OCI-LY1 (cell line): ENCODE measurements at regions not wholly inside any gene's neighbourhood (a gene's known extent, or its start where the extent isn't known, plus 50 kb on each side); places are given as distances from the start of the nearest gene placed in this dataset.

ENCODE experiments used
- H2AFZ ChIP-seq: fragments of 200-600 bp; sonication (generic), shearing (Covaris generic); 2 replicates; pipeline ENCODE4 v1.6.0; 2014; ENCODE audit warnings: antibody characterized with exemption, mild to moderate bottlenecking, low read length
- H3F3A ChIP-seq: fragments of 200-600 bp; sonication (generic), shearing (Covaris generic); 2 replicates; pipeline ENCODE4 v1.6.0; 2014; ENCODE audit warnings: mild to moderate bottlenecking, antibody characterized with exemption, low read length, moderate library complexity; ENCODE audit not compliant: insufficient read depth
- H3K27ac ChIP-seq: fragments of 200-600 bp; sonication (generic); 2 replicates; pipeline ENCODE4 v1.5.1; 2014; ENCODE audit warnings: low read length, mixed run types, mild to moderate bottlenecking, low read depth; ENCODE audit not compliant: poor library complexity, severe bottlenecking
- H3K27me3 ChIP-seq: fragments of 200-600 bp; sonication (generic); 2 replicates; pipeline ENCODE4 v1.6.0; 2014; ENCODE audit warnings: antibody characterized with exemption, mild to moderate bottlenecking, low read length, moderate library complexity; ENCODE audit not compliant: insufficient read depth
- H3K36me3 ChIP-seq: fragments of 200-600 bp; sonication (generic); 2 replicates; pipeline ENCODE4 v1.6.1; 2014; ENCODE audit warnings: mild to moderate bottlenecking, antibody characterized with exemption, low read length, moderate library complexity, mixed read lengths; ENCODE audit not compliant: insufficient read depth
- H3K4me1 ChIP-seq: fragments of 200-600 bp; sonication (generic); 2 replicates; pipeline ENCODE4 v1.5.1; 2014; ENCODE audit warnings: mild to moderate bottlenecking, low read length, moderate library complexity; ENCODE audit not compliant: insufficient read depth, severe bottlenecking
- H3K4me2 ChIP-seq: fragments of 200-600 bp; sonication (generic), shearing (Covaris generic); 2 replicates; pipeline ENCODE4 v1.6.1; 2014; ENCODE audit warnings: low read length
- H3K4me3 ChIP-seq: fragments of 200-600 bp; sonication (generic); 2 replicates; pipeline ENCODE4 v1.5.1; 2014; ENCODE audit warnings: low read length, low read depth, mild to moderate bottlenecking, mixed read lengths; ENCODE audit not compliant: poor library complexity, severe bottlenecking
- H3K79me2 ChIP-seq: fragments of 200-600 bp; shearing (Covaris generic); 2 replicates; pipeline ENCODE4 v1.6.1; 2016; ENCODE audit warnings: mixed run types, low read length, mixed read lengths; ENCODE audit not compliant: insufficient read depth
- H3K9ac ChIP-seq: fragments of 200-600 bp; sonication (generic), shearing (Covaris generic); 2 replicates; pipeline ENCODE4 v1.6.1; 2014; ENCODE audit warnings: mild to moderate bottlenecking, low read length, mixed read lengths
- H3K9me2 ChIP-seq: fragments of 200-600 bp; sonication (generic), shearing (Covaris generic); 2 replicates; pipeline ENCODE4 v1.6.1; 2014; ENCODE audit warnings: low read depth, mild to moderate bottlenecking, low read length, mixed read lengths
- H3K9me3 ChIP-seq: fragments of 200-600 bp; shearing (Covaris generic); 2 replicates; pipeline ENCODE4 v1.6.1; 2014; ENCODE audit warnings: low read length, mixed read lengths
- H4K20me1 ChIP-seq: fragments of 200-600 bp; sonication (generic), shearing (Covaris generic); 2 replicates; pipeline ENCODE4 v1.6.0; 2016; ENCODE audit warnings: mild to moderate bottlenecking, low read length; ENCODE audit not compliant: insufficient read depth
- CTCF ChIP-seq: fragments of 200-600 bp; sonication (generic), shearing (Covaris generic); IDR thresholded peaks from 2 replicates; pipeline ENCODE4 v1.5.1; 2017; ENCODE audit warnings: mild to moderate bottlenecking, antibody characterized with exemption, low read length, moderate library complexity, mixed read lengths
- EZH2 ChIP-seq: fragments of 200-600 bp; sonication (generic), shearing (Covaris generic); IDR thresholded peaks from 2 replicates; pipeline ENCODE4 v1.8.0; 2017; ENCODE audit warnings: borderline replicate concordance, mixed run types, mild to moderate bottlenecking, antibody characterized with exemption, low read length, moderate library complexity, mixed read lengths

- no peak overlapping the region for H3K4me3 ChIP-seq
- H2AFZ ChIP-seq: no peak overlapping the region
- no peak for TF ChIP-seq EZH2
- TF ChIP-seq CTCF: no peak
- no peak overlapping the region for H3K9ac ChIP-seq
- H3K27me3 ChIP-seq: no peaks in the 10 kb centered on the region
- no peaks in the 10 kb centered on the region for H4K20me1 ChIP-seq
- no peak overlapping the region for H3K4me2 ChIP-seq
- no peaks in the 10 kb centered on the region for H3K36me3 ChIP-seq
- peaks cover 9% of the 10 kb centered on the region; the same call in 1 of the 2 replicates for H3K9me3 ChIP-seq
- H3K9me2 ChIP-seq: no peaks in the 10 kb centered on the region
- H3K79me2 ChIP-seq: no peaks in the 10 kb centered on the region
- no peaks in the 10 kb centered on the region for H3K4me1 ChIP-seq
- H3F3A ChIP-seq: no peaks in the 10 kb centered on the region
- no peak overlapping the region for H3K27ac ChIP-seq
Measured at GRCh38 chr7:104264285-104264684, 56.5 kb upstream of the ORC5 start.

- no peak overlapping the region for H3K9ac ChIP-seq
Measured at GRCh38 chr7:104267701-104268368, 60.0 kb upstream of the ORC5 start.

GRCh38 chr7:104271948-104272347 is 56.5 kb upstream of the LHFPL3 start:
- Histone ChIP-seq H3K27me3 (no peaks in the 10 kb centered on the region), H3K27ac (no peak overlapping the region), H3K4me3 (no peak overlapping the region), H3K79me2 (no peaks in the 10 kb centered on the region), H4K20me1 (no peaks in the 10 kb centered on the region), H2AFZ (no peak overlapping the region), H3K4me2 (no peak overlapping the region), H3K36me3 (no peaks in the 10 kb centered on the region), H3K4me1 (no peaks in the 10 kb centered on the region), H3F3A (no peaks in the 10 kb centered on the region), H3K9ac (no peak overlapping the region), H3K9me3 (no peaks in the 10 kb centered on the region), H3K9me2 (no peaks in the 10 kb centered on the region)
- TF ChIP-seq EZH2 (no peak), CTCF (no peak)

More at GRCh38 chr7:104267701-104268368, 60.0 kb upstream of the ORC5 start:
- Histone ChIP-seq H3K4me1 (no peaks in the 10 kb centered on the region), H4K20me1 (no peaks in the 10 kb centered on the region), H3F3A (no peaks in the 10 kb centered on the region), H3K4me2 (no peak overlapping the region), H3K4me3 (no peak overlapping the region), H2AFZ (no peak overlapping the region), H3K9me3 (peaks cover 7% of the 10 kb centered on the region; the same call in 1 of the 2 replicates), H3K79me2 (no peaks in the 10 kb centered on the region), H3K27ac (no peak overlapping the region), H3K27me3 (no peaks in the 10 kb centered on the region), H3K36me3 (no peaks in the 10 kb centered on the region), H3K9me2 (no peaks in the 10 kb centered on the region)
- TF ChIP-seq EZH2 (no peak), CTCF (peak; percentile 74)
